ENCODE measurements at regions not wholly inside any gene's neighbourhood (a gene's known extent, or its start where the extent isn't known, plus 50 kb on each side); places are given as distances from the start of the nearest gene placed in this dataset.

DNA sequence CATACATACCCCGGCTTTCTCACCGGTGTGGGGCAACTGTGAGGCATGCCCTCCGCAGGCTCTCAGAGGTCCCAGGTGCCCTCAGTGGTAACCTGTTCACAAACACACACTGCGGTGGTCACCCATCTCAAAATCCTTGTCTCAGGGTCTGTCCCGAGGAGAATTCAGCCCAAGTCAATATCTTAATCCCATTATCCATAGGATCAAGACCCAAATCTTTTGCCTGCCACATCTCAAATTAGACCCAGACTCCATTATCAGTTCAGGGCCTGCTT, 140.8 kb downstream of the CDC5L start:
- Histone ChIP-seq H3K79me1 (ENCODE audit: insufficient read depth, low read depth, low read length, poor library complexity, severe bottlenecking) (no peaks in the 10 kb centered on the region), H4K8ac (replicated peaks; ENCODE audit: insufficient read length, low read depth, low read length) (no peak overlapping the region), H2BK15ac (ENCODE audit: low read depth, low read length) (no peak overlapping the region), H3K4me2 (ENCODE audit: insufficient read depth, insufficient read length, low read length) (no peak overlapping the region), H3K9me3 (ENCODE audit: control insufficient read depth, low read depth, low read length) (no peaks in the 10 kb centered on the region), H3K27me3 (ENCODE audit: insufficient read depth, low read length) (no peaks in the 10 kb centered on the region), H4K5ac (ENCODE audit: insufficient read length, low read depth, low read length) (no peak overlapping the region), H3K23ac (ENCODE audit: insufficient read length, low read depth, low read length) (no peak overlapping the region), H2AK5ac (ENCODE audit: insufficient read length, low read length) (no peak overlapping the region), H2AFZ (ENCODE audit: low read length) (no peak overlapping the region), H3K56ac (ENCODE audit: insufficient read length, low read depth, low read length) (no peak overlapping the region), H4K91ac (ENCODE audit: insufficient read length, low read depth, low read length) (no peak overlapping the region), H3K18ac (ENCODE audit: insufficient read length, low read depth, low read length) (no peak overlapping the region), H3K23me2 (ENCODE audit: insufficient read length, low read depth, low read length, poor library complexity, severe bottlenecking) (no peaks in the 10 kb centered on the region), H3K4me1 (ENCODE audit: insufficient read depth, low read length) (0 out of 2 replicates have a peak, but pooled peaks cover 1% of the 10 kb centered on the region), H4K20me1 (ENCODE audit: control insufficient read depth, insufficient read depth, insufficient read length) (no peaks in the 10 kb centered on the region), H2BK12ac (ENCODE audit: insufficient read length, low read depth, low read length) (no peak overlapping the region), H3K9ac (ENCODE audit: extremely low read depth, insufficient read length, low read length) (no peak overlapping the region), H2BK20ac (ENCODE audit: low read depth, low read length, poor library complexity, severe bottlenecking) (no peak overlapping the region), H2BK120ac (ENCODE audit: low read depth, low read length, poor library complexity, severe bottlenecking) (no peak overlapping the region), H3K79me2 (ENCODE audit: insufficient read depth, low read length) (no peaks in the 10 kb centered on the region), H3K14ac (ENCODE audit: insufficient read depth, low read length) (no peak overlapping the region; the same call in 1 of the 2 replicates), H3T11ph (ENCODE audit: low read length) (no peak overlapping the region), H3K27ac (ENCODE audit: insufficient read length, low read depth, low read length) (no peak overlapping the region), H2BK5ac (ENCODE audit: insufficient read length, low read length) (no peak overlapping the region), H3K4ac (ENCODE audit: low read depth, low read length) (no peak overlapping the region)
- Mint-ChIP-seq H3K4me3 (no peak overlapping the region), H3K9me3 (peaks cover 4 to 7% of the 10 kb centered on the region in 2 experiments; a peak in 3 of 5 replicates), H3K4me1 (peaks cover 21 to 23% of the 10 kb centered on the region in 2 experiments), H3K27ac (no peak overlapping the region), H3K27me3 (ENCODE audit: low read depth) (peaks cover 4% of the 10 kb centered on the region), H3K36me3 (ENCODE audit: insufficient read depth in 1 of 3, low read depth in 3 of 3) (no peaks in the 10 kb centered on the region; a peak in 1 of 7 replicates)
- no peak for TF ChIP-seq CTCF (conservative IDR thresholded peaks at IDR 0.05)
- no CpG with 5 or more reads among the region's 5 CpGs for WGBS (ENCODE audit: extremely low coverage, insufficient read length, low lambda C conversion rate)
- no peak for DNase-seq

Data from H9 (cell line).